ENCODE measurements at regions not wholly inside any gene's neighbourhood (a gene's known extent, or its start where the extent isn't known, plus 50 kb on each side); places are given as distances from the start of the nearest gene placed in this dataset.

DNA sequence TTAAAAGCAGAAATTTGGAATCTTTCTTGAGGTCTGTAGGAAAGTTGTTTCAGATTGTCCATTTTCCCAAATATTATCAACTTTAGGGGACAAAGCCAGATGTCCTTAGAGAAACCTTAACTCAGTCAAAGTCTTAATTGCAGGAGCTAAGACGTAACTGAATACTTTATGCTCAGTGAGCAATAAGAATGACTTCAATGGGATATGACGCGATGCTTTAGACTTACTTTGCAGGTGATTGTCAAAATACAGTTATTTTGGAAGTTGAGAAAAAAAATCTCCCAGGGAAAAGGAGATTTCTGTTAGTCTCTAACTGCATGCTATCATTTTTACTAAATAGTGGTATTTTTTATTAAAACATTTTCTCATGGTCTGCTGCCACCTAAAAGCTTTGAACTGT is 750.9 kb upstream of the STXBP6 start:
- no peaks in the 10 kb centered on the region for H3K9me3 ChIP-seq
- no peak overlapping the region for H3K4me3 ChIP-seq
- no peaks in the 10 kb centered on the region for H3K36me3 ChIP-seq
- 84 to 89% (median 86%) methylated on average over 3 of the region's 3 CpGs for WGBS, 4 donors
- DNase-seq (no peak), ATAC-seq (no peak)
- no peak overlapping the region for H3K27ac ChIP-seq
- intact Hi-C loops (cut with DNase I), result no loop called here
- H3K4me1 ChIP-seq, result no peaks in the 10 kb centered on the region
- no peaks in the 10 kb centered on the region for H3K27me3 ChIP-seq
- TF ChIP-seq CTCF (IDR thresholded peaks at IDR 0.05) (no peak), POLR2A (IDR thresholded peaks at IDR 0.05) (no peak)

GRCh38 chr14:25788252-25788651 is 738.3 kb upstream of the STXBP6 start:
- Histone ChIP-seq H3K4me3 (no peak overlapping the region), H3K27ac (no peak overlapping the region), H3K4me1 (no peaks in the 10 kb centered on the region), H3K27me3 (no peaks in the 10 kb centered on the region), H3K9me3 (peaks cover 0 to 17% (median 10%) of the 10 kb centered on the region in 12 donors), H3K36me3 (no peaks in the 10 kb centered on the region)
- intact Hi-C loops (cut with DNase I), result no loop called here
- DNase-seq (no peak), ATAC-seq (no peak)
- no peak for TF ChIP-seq CTCF (IDR thresholded peaks at IDR 0.05)
- no peak for TF ChIP-seq POLR2A (IDR thresholded peaks at IDR 0.05)
- WGBS, 4 donors, result 83 to 85% (median 84%) methylated on average over 1 of the region's 1 CpG

DNA sequence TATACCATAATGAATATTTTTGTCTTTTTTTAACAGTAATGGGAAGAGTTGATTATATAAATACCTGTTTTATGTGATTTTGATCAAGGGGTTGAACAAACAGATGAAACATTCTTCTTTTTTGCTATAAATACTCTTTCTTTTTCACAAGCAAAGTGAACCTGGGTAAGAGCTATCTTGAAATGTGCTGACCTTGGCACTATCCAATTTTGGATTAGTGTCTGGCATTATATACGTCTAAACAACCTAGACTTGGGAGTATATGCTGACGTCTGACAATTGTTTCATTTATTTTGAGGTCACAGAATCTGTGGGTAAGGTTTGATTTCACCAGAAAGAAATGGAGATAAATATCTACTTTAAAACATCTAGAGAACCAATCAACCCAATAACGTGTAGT is 716.0 kb upstream of the STXBP6 start:
- WGBS, 4 donors, result 70 to 80% (median 76%) methylated on average over 3 of the region's 3 CpGs
- Histone ChIP-seq H3K27me3 (no peaks in the 10 kb centered on the region), H3K36me3 (no peaks in the 10 kb centered on the region), H3K4me1 (no peaks in the 10 kb centered on the region), H3K9me3 (peaks cover 0 to 4% (median 0%) of the 10 kb centered on the region in 12 donors), H3K27ac (no peak overlapping the region), H3K4me3 (no peak overlapping the region)
- no peak for TF ChIP-seq POLR2A (IDR thresholded peaks at IDR 0.05)
- no peak for TF ChIP-seq CTCF (IDR thresholded peaks at IDR 0.05)
- ATAC-seq (no peak), DNase-seq (no peak)
- intact Hi-C loops (cut with DNase I), result no loop called here

GRCh38 chr14:25759920-25760655 is 710.1 kb upstream of the STXBP6 start:
- H3K4me3 ChIP-seq, result no peak overlapping the region
- intact Hi-C loops (cut with DNase I), result no loop called here
- no peak for DNase-seq
- H3K9me3 ChIP-seq, result peaks cover 0 to under 1% (median 0%) of the 10 kb centered on the region in 12 donors
- H3K36me3 ChIP-seq, result no peaks in the 10 kb centered on the region
- H3K27ac ChIP-seq, result no peak overlapping the region
- no peaks in the 10 kb centered on the region for H3K27me3 ChIP-seq
- no peaks in the 10 kb centered on the region for H3K4me1 ChIP-seq
- TF ChIP-seq CTCF (IDR thresholded peaks at IDR 0.05), result no peak
- no peak for TF ChIP-seq POLR2A (IDR thresholded peaks at IDR 0.05)
- no peak for ATAC-seq
- WGBS, 4 donors, result 70 to 74% (median 71%) methylated on average over 9 of the region's 9 CpGs
